ENCODE measurements at regions not wholly inside any gene's neighbourhood (a gene's known extent, or its start where the extent isn't known, plus 50 kb on each side); places are given as distances from the start of the nearest gene placed in this dataset.
"Not testable (repeated sequence)": the region's sequence is repeated elsewhere in the genome, so short reads cannot be mapped to it uniquely, and the experiment has no call there.

- WGBS, 5 donors, result 63 to 80% (median 76%) methylated on average over 3 of the region's 3 CpGs
- no peaks in the 10 kb centered on the region for H3K27me3 ChIP-seq (replicated peaks in 1 of 7)
- intact Hi-C loops (cut with DNase I; ENCODE audit: low total_unique reads), result no loop called here
- no peak for DNase-seq
- no peak for TF ChIP-seq CTCF (IDR thresholded peaks at IDR 0.05 in 8 of 11, conservative IDR thresholded peaks at IDR 0.05 in 3 of 11)
- TF ChIP-seq POLR2A (IDR thresholded peaks at IDR 0.05), result no peak
- no peak for TF ChIP-seq POLR2AphosphoS5 (IDR thresholded peaks at IDR 0.05)
- H3K36me3 ChIP-seq, result no peaks in the 10 kb centered on the region
- no peak overlapping the region for H3K4me3 ChIP-seq
- H3K4me1 ChIP-seq, result no peaks in the 10 kb centered on the region
- peaks cover 0 to 23% (median 9%) of the 10 kb centered on the region in 8 donors for H3K9me3 ChIP-seq
- H3K27ac ChIP-seq, result no peak overlapping the region
Measured at GRCh38 chr11:49499117-49499516, 290.7 kb upstream of the FOLH1 start.

GRCh38 chr11:49505231-49505630 is 296.8 kb upstream of the FOLH1 start:
- H3K27me3 ChIP-seq (replicated peaks in 1 of 7), result no peaks in the 10 kb centered on the region
- peaks cover 0 to 20% (median 5%) of the 10 kb centered on the region in 8 donors for H3K9me3 ChIP-seq
- no peak overlapping the region for H3K27ac ChIP-seq
- intact Hi-C loops (cut with DNase I; ENCODE audit: low total_unique reads), result no loop called here
- H3K4me3 ChIP-seq, result no peak overlapping the region
- H3K36me3 ChIP-seq, result no peaks in the 10 kb centered on the region
- DNase-seq, result no peak
- no peaks in the 10 kb centered on the region for H3K4me1 ChIP-seq
- TF ChIP-seq POLR2AphosphoS5 (IDR thresholded peaks at IDR 0.05) (no peak), CTCF (IDR thresholded peaks at IDR 0.05 in 8 of 11, conservative IDR thresholded peaks at IDR 0.05 in 3 of 11) (no peak), POLR2A (IDR thresholded peaks at IDR 0.05) (no peak)

GRCh38 chr11:49526240-49526829 is 317.9 kb upstream of the FOLH1 start:
- peak in 9 of 11 experiments; percentile 9 to 63 (median 44) for TF ChIP-seq CTCF (IDR thresholded peaks at IDR 0.05 in 8 of 11, conservative IDR thresholded peaks at IDR 0.05 in 3 of 11)
- H3K4me1 ChIP-seq; H3K27ac ChIP-seq; H3K4me3 ChIP-seq; intact Hi-C loops (cut with DNase I; ENCODE audit: low total_unique reads); H3K9me3 ChIP-seq; H3K36me3 ChIP-seq; H3K27me3 ChIP-seq (replicated peaks in 1 of 7); DNase-seq: not testable (repeated sequence)
- WGBS, 5 donors, result 8 to 36% (median 17%) methylated on average over 1 of the region's 1 CpG

- H3K27me3 ChIP-seq (replicated peaks in 1 of 7), result no peaks in the 10 kb centered on the region
- no peaks in the 10 kb centered on the region for H3K4me1 ChIP-seq
- H3K27ac ChIP-seq, result no peak overlapping the region
- intact Hi-C loops (cut with DNase I; ENCODE audit: low total_unique reads), result no loop called here
- H3K36me3 ChIP-seq, result no peaks in the 10 kb centered on the region
- H3K4me3 ChIP-seq, result no peak overlapping the region
- H3K9me3 ChIP-seq, result peaks cover 0 to 17% (median 12%) of the 10 kb centered on the region in 8 donors
- no peak for DNase-seq
- TF ChIP-seq POLR2AphosphoS5 (IDR thresholded peaks at IDR 0.05) (no peak), POLR2A (IDR thresholded peaks at IDR 0.05) (no peak), CTCF (IDR thresholded peaks at IDR 0.05 in 8 of 11, conservative IDR thresholded peaks at IDR 0.05 in 3 of 11) (no peak)
Measured at GRCh38 chr11:49533204-49533603, 324.8 kb upstream of the FOLH1 start.

GRCh38 chr11:49538927-49539326 is 330.5 kb upstream of the FOLH1 start:
- H3K4me1 ChIP-seq; H3K36me3 ChIP-seq; H3K27me3 ChIP-seq (replicated peaks in 1 of 7); H3K27ac ChIP-seq; DNase-seq; H3K4me3 ChIP-seq; intact Hi-C loops (cut with DNase I; ENCODE audit: low total_unique reads): not testable (repeated sequence)
- WGBS, 5 donors, result 86 to 91% (median 88%) methylated on average over 4 of the region's 4 CpGs
- H3K9me3 ChIP-seq, result peaks cover 0 to 15% (median 10%) of the 10 kb centered on the region in 8 donors

- H3K36me3 ChIP-seq; H3K4me3 ChIP-seq; H3K4me1 ChIP-seq; DNase-seq; H3K9me3 ChIP-seq; intact Hi-C loops (cut with DNase I; ENCODE audit: low total_unique reads); H3K27ac ChIP-seq: not testable (repeated sequence)
- 12 to 25% (median 18%) methylated on average over 9 to 42 of the region's 42 CpGs for WGBS, 5 donors
- peaks cover 0 to 29% (median 0%) of the 10 kb centered on the region in 7 donors for H3K27me3 ChIP-seq (replicated peaks in 1 of 7)
Measured at GRCh38 chr11:49558261-49558847, 350.0 kb upstream of the FOLH1 start.

GRCh38 chr11:49560593-49560992 is 352.2 kb upstream of the FOLH1 start:
- H3K4me1 ChIP-seq; H3K27ac ChIP-seq; H3K36me3 ChIP-seq; intact Hi-C loops (cut with DNase I; ENCODE audit: low total_unique reads); DNase-seq; H3K4me3 ChIP-seq; H3K9me3 ChIP-seq: not testable (repeated sequence)
- 11 to 24% (median 18%) methylated on average over 8 to 13 of the region's 13 CpGs for whole genome bisulfite sequencing, 5 donors
- peaks cover 0 to 29% (median 0%) of the 10 kb centered on the region in 7 donors for H3K27me3 ChIP-seq (replicated peaks in 1 of 7)

All from spleen (tissue), 11 donors.